ENCODE measurements at regions not wholly inside any gene's neighbourhood (a gene's known extent, or its start where the extent isn't known, plus 50 kb on each side); places are given as distances from the start of the nearest gene placed in this dataset.

DNA sequence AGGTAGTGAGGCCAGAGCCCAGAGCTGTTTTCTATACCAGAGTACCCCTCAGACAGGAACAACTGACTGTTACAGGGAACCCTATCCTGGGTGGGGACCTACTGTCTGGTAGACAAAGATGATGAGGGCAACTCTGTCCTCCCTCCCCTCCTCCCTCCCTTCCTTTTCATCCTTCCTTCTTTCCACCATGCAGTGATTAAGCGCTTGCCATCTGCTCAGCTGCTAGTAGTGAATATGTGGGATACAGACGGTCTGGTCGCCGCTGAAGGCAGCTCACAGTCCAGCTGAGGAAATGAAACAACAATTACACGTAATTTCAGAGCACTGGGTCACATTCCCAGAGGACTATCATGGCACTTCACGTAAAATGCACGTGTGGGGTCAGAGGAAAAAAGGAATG lies 597.1 kb downstream of the BUD13 start:
- TF ChIP-seq, protein P1, sequence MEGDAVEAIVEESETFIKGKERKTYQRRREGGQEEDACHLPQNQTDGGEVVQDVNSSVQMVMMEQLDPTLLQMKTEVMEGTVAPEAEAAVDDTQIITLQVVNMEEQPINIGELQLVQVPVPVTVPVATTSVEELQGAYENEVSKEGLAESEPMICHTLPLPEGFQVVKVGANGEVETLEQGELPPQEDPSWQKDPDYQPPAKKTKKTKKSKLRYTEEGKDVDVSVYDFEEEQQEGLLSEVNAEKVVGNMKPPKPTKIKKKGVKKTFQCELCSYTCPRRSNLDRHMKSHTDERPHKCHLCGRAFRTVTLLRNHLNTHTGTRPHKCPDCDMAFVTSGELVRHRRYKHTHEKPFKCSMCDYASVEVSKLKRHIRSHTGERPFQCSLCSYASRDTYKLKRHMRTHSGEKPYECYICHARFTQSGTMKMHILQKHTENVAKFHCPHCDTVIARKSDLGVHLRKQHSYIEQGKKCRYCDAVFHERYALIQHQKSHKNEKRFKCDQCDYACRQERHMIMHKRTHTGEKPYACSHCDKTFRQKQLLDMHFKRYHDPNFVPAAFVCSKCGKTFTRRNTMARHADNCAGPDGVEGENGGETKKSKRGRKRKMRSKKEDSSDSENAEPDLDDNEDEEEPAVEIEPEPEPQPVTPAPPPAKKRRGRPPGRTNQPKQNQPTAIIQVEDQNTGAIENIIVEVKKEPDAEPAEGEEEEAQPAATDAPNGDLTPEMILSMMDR (IDR thresholded peaks at IDR 0.05), result no peak
- TF ChIP-seq POLR2A (IDR thresholded peaks at IDR 0.05), result no peak
